MCF 10A (cell line): ENCODE measurements at regions not wholly inside any gene's neighbourhood (a gene's known extent, or its start where the extent isn't known, plus 50 kb on each side); places are given as distances from the start of the nearest gene placed in this dataset.

Experiments used
- BruUV-seq: library from RNA; stranded (reverse); fragments of 400-500 nt; replicated peaks from 2 replicates; lab custom pipeline; 2021; lab: Mats Ljungman, UMichigan
- CTCF ChIA-PET: fragments of 300-600 bp; sonication (Branson Sonifier 250); formaldehyde crosslinking; extraction: SDS; loops from one replicate; lab custom pipeline; 2021; ENCODE audit warnings: antibody characterized with exemption, inconsistent platforms; lab: Yijun Ruan, JAX
- POLR2A ChIA-PET: fragments of 300-600, 350-650 bp; sonication (Branson Sonifier 250); formaldehyde crosslinking; extraction: SDS; loops from one replicate; lab custom pipeline; 2020; ENCODE audit warnings: antibody characterized with exemption, inconsistent platforms; lab: Yijun Ruan, JAX
- DNase-seq: peaks from one replicate; pipeline ENCODE4 v3.0.0-alpha.2; 2018; ENCODE audit not compliant: unreplicated experiment
- H3K27ac Mint-ChIP-seq: one replicate; pipeline ENCODE4 v1.8.0; 2022; ENCODE audit warnings: mild to moderate bottlenecking, low read depth, mixed read lengths; ENCODE audit not compliant: unreplicated experiment
- H3K27me3 Mint-ChIP-seq: one replicate; pipeline ENCODE4 v1.8.0; 2022; ENCODE audit warnings: mixed read lengths; ENCODE audit not compliant: insufficient read depth, unreplicated experiment
- H3K36me3 Mint-ChIP-seq: one replicate; pipeline ENCODE4 v1.8.0; 2022; ENCODE audit warnings: mild to moderate bottlenecking, moderate library complexity, mixed read lengths; ENCODE audit not compliant: insufficient read depth, unreplicated experiment
- H3K4me1 Mint-ChIP-seq: one replicate; pipeline ENCODE4 v1.8.0; 2022; ENCODE audit warnings: mixed read lengths; ENCODE audit not compliant: insufficient read depth, unreplicated experiment
- H3K4me3 Mint-ChIP-seq: one replicate; pipeline ENCODE4 v1.8.0; 2022; ENCODE audit warnings: mild to moderate bottlenecking, moderate library complexity, mixed read lengths; ENCODE audit not compliant: unreplicated experiment
- H3K9me3 Mint-ChIP-seq: one replicate; pipeline ENCODE4 v1.8.0; 2022; ENCODE audit warnings: mixed read lengths; ENCODE audit not compliant: unreplicated experiment
- intact Hi-C: fragments of 100-400 bp; cut with micrococcal nuclease; formaldehyde crosslinking; loops from 2 replicates; pipeline ENCODE4 v1.14.1; 2022
- TF ChIP-seq, protein P1 (sequence below): fragments of 200-600 bp; IDR thresholded peaks from one replicate; pipeline ENCODE4 v1.8.0; 2022; ENCODE audit warnings: antibody characterized with exemption, mild to moderate bottlenecking; ENCODE audit not compliant: unreplicated experiment

GRCh38 chr14:53861781-53862180 is 94.8 kb downstream of the BMP4 start:
- ChIA-PET CTCF (no interaction called here), POLR2A (no interaction called here)
- Mint-ChIP-seq H3K27ac (no peak overlapping the region), H3K36me3 (peaks cover 6% of the 10 kb centered on the region), H3K9me3 (no peaks in the 10 kb centered on the region), H3K27me3 (no peaks in the 10 kb centered on the region), H3K4me1 (no peaks in the 10 kb centered on the region), H3K4me3 (no peak overlapping the region)
- TF ChIP-seq, protein P1, sequence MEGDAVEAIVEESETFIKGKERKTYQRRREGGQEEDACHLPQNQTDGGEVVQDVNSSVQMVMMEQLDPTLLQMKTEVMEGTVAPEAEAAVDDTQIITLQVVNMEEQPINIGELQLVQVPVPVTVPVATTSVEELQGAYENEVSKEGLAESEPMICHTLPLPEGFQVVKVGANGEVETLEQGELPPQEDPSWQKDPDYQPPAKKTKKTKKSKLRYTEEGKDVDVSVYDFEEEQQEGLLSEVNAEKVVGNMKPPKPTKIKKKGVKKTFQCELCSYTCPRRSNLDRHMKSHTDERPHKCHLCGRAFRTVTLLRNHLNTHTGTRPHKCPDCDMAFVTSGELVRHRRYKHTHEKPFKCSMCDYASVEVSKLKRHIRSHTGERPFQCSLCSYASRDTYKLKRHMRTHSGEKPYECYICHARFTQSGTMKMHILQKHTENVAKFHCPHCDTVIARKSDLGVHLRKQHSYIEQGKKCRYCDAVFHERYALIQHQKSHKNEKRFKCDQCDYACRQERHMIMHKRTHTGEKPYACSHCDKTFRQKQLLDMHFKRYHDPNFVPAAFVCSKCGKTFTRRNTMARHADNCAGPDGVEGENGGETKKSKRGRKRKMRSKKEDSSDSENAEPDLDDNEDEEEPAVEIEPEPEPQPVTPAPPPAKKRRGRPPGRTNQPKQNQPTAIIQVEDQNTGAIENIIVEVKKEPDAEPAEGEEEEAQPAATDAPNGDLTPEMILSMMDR = no peak
- no peak for DNase-seq
- intact Hi-C loops = no loop called here
- BruUV-seq = no TSS peak

GRCh38 chr14:53858345-53858684 is 98.3 kb downstream of the BMP4 start:
- ChIA-PET CTCF (no interaction called here), POLR2A (no interaction called here)
- Mint-ChIP-seq H3K9me3 (no peaks in the 10 kb centered on the region), H3K27ac (no peak overlapping the region), H3K4me1 (no peaks in the 10 kb centered on the region), H3K36me3 (no peaks in the 10 kb centered on the region), H3K4me3 (no peak overlapping the region), H3K27me3 (no peaks in the 10 kb centered on the region)
- BruUV-seq = no TSS peak
- TF ChIP-seq, protein P1 = no peak
- intact Hi-C loops = no loop called here
- no peak for DNase-seq

- Mint-ChIP-seq H3K4me1 (no peaks in the 10 kb centered on the region), H3K4me3 (no peak overlapping the region), H3K9me3 (no peaks in the 10 kb centered on the region), H3K27me3 (no peaks in the 10 kb centered on the region), H3K27ac (no peak overlapping the region), H3K36me3 (no peaks in the 10 kb centered on the region)
- TF ChIP-seq, protein P1 = no peak
- CTCF ChIA-PET = no interaction called here
- BruUV-seq = no TSS peak
- POLR2A ChIA-PET = no interaction called here
- intact Hi-C loops = no loop called here
- no peak for DNase-seq
Observed at GRCh38 chr14:53857625-53858344, 98.8 kb downstream of the BMP4 start.

- H3K27me3 Mint-ChIP-seq = no peaks in the 10 kb centered on the region
- BruUV-seq = no TSS peak
- no peaks in the 10 kb centered on the region for H3K9me3 Mint-ChIP-seq
- no peak overlapping the region for H3K4me3 Mint-ChIP-seq
- ChIA-PET CTCF (no interaction called here), POLR2A (interaction anchor here (0.6 to 0.7 kb wide), 3 partner anchors 79 to 413 kb away, joined by 3 read pairs; no protein-coding TSS in a partner anchor)
- H3K27ac Mint-ChIP-seq = no peak overlapping the region
- intact Hi-C loops = no loop called here
- no peak for DNase-seq
- H3K4me1 Mint-ChIP-seq = peaks cover 6% of the 10 kb centered on the region
- TF ChIP-seq, protein P1 = no peak
- no peaks in the 10 kb centered on the region for H3K36me3 Mint-ChIP-seq
Observed at GRCh38 chr14:53855574-53855973, 101.1 kb downstream of the BMP4 start.
